T-helper 1 cell (primary cell): ENCODE measurements at regions not wholly inside any gene's neighbourhood (a gene's known extent, or its start where the extent isn't known, plus 50 kb on each side); places are given as distances from the start of the nearest gene placed in this dataset.

Source experiments
- DNase-seq, 5 donors: peaks; one replicate each; pipeline ENCODE4 v3.0.0-alpha.2; 2012 to 2020

DNA sequence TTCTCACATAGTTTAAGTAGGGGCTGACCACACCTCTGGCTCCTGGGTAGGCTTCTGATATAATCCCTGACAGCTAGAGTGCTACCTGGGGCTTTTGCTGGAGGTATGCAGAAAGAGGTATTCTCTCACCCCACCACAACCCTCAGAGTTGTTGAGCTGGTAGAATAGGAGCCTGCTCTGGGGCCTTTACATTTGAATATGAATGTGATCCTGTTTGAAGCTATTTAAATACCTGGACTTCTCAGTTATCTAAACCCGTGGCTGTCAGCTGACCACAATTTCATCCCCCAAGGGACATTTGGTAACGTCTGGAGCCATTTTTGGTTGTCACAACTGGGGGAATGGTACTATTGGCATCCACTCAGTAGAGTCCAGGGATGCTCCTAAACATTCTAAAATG is 669.1 kb downstream of the SATB2 start:
- no peak for DNase-seq

- DNase-seq, result no peak
These were observed 675.0 kb downstream of the SATB2 start for GRCh38 chr2:198782734-198783133.

GRCh38 chr2:198776616-198777406 is 680.9 kb downstream of the SATB2 start:
- DNase-seq, result no peak

DNA sequence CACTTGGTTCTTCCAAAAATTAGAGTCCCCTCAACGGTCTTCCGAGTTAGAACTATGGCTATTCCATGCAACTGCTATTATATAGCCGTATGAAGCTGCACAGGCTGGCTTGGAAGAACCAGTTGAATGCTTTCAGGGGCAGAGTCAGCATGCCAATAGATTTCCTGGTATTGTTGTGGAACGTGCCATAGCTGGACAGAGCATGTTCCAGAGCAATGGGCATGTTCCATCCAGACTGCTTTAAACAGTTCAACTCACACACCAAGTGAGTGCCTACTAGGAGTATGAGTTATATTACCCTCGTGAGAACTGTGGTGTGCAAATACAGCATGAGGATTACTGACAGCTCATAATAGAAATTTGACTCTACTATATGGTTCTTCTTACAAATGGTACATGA is 682.0 kb downstream of the SATB2 start:
- DNase-seq, result no peak

DNA sequence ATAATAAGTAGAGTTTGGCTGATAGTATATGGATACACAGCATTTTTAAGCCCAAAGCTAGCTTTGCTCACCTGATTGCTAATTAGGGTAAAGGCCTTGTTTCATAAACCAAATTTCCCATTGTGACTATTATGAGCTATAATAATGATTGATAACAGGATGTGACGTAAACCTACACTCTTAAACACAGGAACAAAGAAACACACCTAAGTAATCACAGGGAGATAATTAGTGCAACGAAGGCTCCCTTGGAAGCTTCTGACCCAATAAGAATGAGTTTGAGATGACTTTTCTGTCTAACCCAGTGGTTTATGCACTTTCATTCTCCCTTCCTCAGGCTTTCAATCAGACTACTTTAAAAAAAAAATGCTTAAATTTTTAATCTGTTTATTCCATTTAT is 683.2 kb downstream of the SATB2 start:
- DNase-seq, result no peak

- DNase-seq, result no peak
These were observed 690.0 kb downstream of the SATB2 start for GRCh38 chr2:198767694-198768093.

- no peak for DNase-seq
These were observed 693.9 kb downstream of the SATB2 start for GRCh38 chr2:198763793-198764192.

GRCh38 chr2:198762441-198762840 is 695.3 kb downstream of the SATB2 start:
- DNase-seq, result no peak

GRCh38 chr2:198757069-198757468 is 700.7 kb downstream of the SATB2 start:
- no peak for DNase-seq

- no peak for DNase-seq
These were observed 701.6 kb downstream of the SATB2 start for GRCh38 chr2:198756166-198756565.

DNA sequence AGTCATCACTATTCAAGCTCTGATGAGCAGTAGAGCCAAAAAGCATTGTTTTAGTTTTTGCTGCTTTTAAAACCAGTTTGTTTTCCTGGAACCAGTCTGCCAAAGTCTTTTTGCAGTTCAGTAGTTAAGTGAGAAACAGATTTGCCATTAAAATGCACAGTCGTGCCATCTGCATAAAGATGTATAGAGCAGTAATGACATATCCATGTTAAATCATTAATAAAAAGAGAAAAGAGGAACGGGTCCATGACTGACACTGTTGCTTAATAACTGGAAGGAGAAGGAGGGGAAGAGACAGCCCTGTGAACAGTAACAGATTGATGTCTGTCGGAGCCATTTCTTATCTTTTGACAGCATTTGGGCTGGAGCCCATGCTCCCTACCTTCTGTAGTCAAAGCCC is 704.6 kb downstream of the SATB2 start:
- no peak for DNase-seq

DNA sequence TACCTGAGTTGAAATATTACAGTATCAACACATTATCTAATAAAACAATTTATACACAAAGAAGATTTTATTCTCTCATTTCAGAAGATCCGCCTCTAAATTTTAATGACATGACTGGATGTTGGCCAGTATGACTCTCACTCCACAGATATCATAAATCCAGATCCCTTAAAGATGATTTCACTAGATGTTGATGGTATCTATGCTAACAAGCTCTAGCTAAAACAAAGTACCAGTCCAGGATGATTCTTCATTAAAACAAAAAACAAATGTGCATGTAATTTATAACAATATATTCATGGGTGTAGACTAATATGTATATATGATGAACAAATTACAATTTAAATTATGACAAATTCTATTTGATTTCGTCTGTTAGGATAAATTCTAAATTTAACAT is 708.4 kb downstream of the SATB2 start:
- DNase-seq, result no peak

GRCh38 chr2:198731842-198732399 is 725.8 kb downstream of the SATB2 start:
- DNase-seq, result no peak

DNA sequence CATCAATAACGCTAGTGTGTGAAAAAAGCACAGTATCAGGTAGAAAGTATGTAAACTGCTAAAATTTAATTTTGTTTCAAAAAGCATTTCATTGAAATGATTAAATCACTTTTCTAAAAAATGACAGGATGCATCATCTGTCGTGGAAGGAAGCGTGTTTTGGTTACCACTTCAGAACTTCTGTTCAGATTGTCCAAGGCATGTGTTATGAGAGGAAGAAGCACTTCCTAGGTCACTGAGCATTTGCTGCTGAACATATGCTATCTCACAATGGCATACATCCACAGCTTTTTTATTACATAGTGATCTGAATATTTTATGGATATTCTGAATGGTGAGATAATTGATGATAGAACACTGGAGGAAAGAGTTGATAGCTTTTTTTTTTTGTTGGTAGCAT is 737.5 kb downstream of the SATB2 start:
- DNase-seq, result no peak

GRCh38 chr2:198717451-198717850 is 740.3 kb downstream of the SATB2 start:
- DNase-seq, result no peak

GRCh38 chr2:198715302-198715835 is 742.4 kb downstream of the SATB2 start:
- no peak for DNase-seq

DNA sequence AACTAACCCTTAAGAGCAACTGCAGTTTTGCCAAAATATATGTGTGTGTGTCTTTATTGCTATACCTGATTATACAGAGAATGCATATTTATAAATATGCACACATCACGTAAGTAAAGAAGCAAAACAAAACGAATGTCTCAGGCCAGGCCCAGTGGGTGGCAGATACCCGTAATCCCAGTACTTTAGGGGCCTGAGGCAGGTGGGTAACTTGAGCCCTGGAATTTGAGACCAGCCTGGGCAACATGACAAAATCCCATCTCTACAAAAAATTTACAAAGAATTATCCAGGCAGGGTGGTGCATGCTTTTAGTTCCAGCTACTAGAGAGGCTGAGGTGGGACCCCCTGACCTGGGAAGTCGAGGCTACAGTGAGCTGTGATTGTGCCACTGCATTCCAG is 745.3 kb downstream of the SATB2 start:
- DNase-seq, result no peak

DNA sequence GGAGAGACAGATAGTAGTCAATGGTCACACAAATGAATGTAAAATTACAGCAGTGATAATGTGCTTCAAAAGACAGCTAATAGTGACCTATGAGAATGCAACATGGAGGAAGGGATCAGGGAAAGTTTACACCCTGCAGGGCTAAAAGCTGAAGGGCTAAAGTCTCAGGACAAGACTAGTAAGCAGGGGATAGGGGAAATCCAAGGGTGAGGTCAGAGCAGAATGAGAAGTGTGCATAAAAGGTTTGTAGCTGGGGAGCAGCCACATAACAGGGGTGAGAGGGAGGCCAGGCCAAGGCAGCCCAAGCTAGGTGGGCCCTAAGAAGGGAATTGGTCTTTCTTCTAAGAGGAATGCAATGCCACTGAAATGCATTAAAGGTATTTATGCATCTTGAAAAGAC is 746.3 kb downstream of the SATB2 start:
- no peak for DNase-seq

DNA sequence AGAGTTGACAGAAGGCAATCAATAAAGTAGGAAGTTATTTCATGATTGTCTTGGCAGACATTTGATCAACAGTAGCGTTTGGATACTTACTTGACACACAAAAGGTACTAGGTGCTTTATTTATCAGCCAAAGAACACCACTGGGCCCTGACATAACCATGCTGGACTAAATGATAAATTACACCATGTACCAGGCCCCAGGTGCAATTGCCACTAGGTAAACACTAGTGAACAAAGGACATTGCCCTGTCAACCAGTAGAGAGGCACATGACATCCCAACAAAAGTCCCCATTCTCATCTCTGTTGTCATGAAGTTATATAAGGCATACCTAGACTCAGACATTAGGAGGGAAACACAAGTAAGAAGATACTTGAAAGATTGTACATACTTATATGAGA is 747.2 kb downstream of the SATB2 start:
- no peak for DNase-seq

DNA sequence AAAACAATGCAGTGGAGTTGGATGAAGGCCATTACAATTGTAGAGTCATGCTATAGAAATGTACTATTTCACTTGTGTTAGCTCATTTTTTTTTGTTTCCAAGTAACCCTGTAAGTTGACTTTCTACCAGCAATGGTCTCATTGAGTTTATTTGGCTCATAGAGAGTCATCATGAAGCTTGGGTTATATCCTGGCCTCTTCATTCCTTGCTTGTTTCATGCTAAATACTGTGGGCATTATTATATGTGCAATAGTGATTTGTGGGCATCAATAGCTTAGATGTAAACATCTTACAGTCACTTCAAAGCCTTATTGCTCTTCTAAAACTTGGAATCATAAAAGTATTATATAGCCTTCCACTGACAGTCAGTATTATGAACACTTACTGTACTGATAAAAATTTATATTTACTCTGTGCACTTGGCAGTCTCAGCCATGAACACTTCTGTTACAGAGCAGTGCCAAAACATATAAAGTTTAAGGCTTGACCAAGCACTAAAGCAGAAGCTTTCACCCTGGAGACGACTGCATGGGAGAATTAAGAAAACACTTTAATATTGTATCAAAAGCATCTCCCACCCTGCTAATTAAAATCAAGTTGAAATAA is 751.2 kb downstream of the SATB2 start:
- DNase-seq, result no peak

- DNase-seq, result no peak
These were observed 754.5 kb downstream of the SATB2 start for GRCh38 chr2:198703281-198703680.

GRCh38 chr2:198702796-198703195 is 754.9 kb downstream of the SATB2 start:
- DNase-seq, result no peak

- no peak for DNase-seq
These were observed 756.3 kb downstream of the SATB2 start for GRCh38 chr2:198701481-198701880.

GRCh38 chr2:198700319-198700718 is 757.4 kb downstream of the SATB2 start:
- no peak for DNase-seq
